MM.1S (cell line): ENCODE measurements at regions not wholly inside any gene's neighbourhood (a gene's known extent, or its start where the extent isn't known, plus 50 kb on each side); places are given as distances from the start of the nearest gene placed in this dataset.

Experiments used
- CTCF ChIP-seq: fragments of 300-600 bp; sonication (generic); IDR thresholded peaks from 2 replicates; pipeline ENCODE4 v1.5.1; 2016; ENCODE audit warnings: antibody characterized with exemption, low read length, mixed read lengths
- EZH2 ChIP-seq: fragments of 300-600 bp; sonication (generic); optimal IDR thresholded peaks from 2 replicates; pipeline ENCODE3; 2017; ENCODE audit warnings: low read depth, mild to moderate bottlenecking, antibody characterized with exemption, low read length, mixed read lengths
- EZH2phosphoT487 ChIP-seq: fragments of 300-600 bp; sonication (generic); IDR thresholded peaks from 2 replicates; pipeline ENCODE4 v1.6.1; 2018; ENCODE audit warnings: antibody characterized with exemption, low read length

- no peak for TF ChIP-seq EZH2phosphoT487
- peak; percentile 70 for TF ChIP-seq CTCF
- no peak for TF ChIP-seq EZH2
These were observed 122.9 kb downstream of the OLFM4 start for GRCh38 chr13:53151336-53152056.
